NCI-H1694 treated with DMSO at 0.1 percent for 48 hours (cell line): ENCODE measurements at regions not wholly inside any gene's neighbourhood (a gene's known extent, or its start where the extent isn't known, plus 50 kb on each side); places are given as distances from the start of the nearest gene placed in this dataset.

ENCODE experiments used
- DNase-seq: peaks from one replicate; lab custom pipeline; 2025; lab: John Stamatoyannopoulos, UW

DNA sequence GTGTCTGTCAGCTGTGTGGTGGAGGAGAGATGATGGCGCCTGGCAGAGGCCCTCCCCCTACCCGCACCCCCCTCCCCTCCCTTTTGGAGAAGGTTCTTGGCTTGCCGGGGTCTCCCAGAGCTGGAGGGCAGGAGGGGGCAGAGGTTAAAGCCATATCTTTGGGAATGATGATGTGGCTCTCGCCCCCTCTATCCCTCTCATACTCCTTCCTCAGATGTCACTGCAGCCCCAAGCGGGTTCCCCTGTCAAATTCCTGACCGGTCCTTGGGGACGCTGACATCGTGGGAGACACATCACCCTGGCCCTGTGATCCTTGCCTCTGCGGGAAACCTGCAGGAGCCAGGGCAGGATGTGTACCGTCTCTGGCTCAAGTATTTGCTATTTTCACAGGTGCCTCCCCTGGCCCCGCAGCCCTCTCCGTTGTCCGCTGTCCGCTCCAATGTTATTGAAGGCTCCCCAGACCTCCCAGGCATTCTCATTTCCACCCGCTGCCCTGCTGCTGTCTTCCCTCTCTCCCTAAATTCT lies 109.5 kb downstream of the FOXD1 start:
- no peak for DNase-seq

DNA sequence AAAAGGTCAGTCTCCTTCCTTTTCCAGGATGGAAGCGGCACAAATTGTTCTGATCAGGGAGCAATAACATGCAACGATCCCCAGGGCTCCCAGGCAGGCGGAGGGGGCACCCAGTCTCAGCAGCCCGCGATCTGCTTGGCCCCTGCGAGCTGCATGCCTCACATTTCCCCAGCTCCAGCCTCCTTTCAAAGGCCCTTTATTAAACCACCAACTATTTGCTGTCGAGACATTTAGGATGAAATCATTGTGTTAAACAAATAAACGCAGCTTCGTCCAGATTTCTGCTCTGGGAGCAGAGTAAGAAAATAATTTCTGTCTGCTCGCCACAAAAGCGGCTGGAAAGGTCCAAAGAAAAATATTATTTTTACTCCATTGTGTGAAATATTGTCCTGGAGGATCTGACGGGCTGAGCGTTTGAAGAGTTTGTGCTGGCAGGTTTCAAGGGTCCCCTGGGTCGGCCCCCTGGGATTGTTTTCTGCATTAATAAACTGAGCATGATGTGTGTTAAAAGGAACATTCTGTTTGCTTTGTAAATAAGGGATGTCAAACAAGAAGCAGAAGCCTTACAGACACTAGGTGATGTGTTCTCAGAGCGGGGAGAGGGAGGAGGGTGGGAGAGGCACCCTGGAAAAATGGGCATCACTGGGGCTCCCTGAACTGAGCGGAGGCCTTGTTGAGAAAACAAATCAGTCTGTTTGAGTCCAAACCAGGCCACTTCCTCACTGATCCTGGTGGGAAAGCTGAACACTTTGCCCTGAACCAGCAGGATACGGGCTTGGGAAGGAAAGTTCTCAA lies 110.1 kb downstream of the FOXD1 start:
- DNase-seq = no peak

DNA sequence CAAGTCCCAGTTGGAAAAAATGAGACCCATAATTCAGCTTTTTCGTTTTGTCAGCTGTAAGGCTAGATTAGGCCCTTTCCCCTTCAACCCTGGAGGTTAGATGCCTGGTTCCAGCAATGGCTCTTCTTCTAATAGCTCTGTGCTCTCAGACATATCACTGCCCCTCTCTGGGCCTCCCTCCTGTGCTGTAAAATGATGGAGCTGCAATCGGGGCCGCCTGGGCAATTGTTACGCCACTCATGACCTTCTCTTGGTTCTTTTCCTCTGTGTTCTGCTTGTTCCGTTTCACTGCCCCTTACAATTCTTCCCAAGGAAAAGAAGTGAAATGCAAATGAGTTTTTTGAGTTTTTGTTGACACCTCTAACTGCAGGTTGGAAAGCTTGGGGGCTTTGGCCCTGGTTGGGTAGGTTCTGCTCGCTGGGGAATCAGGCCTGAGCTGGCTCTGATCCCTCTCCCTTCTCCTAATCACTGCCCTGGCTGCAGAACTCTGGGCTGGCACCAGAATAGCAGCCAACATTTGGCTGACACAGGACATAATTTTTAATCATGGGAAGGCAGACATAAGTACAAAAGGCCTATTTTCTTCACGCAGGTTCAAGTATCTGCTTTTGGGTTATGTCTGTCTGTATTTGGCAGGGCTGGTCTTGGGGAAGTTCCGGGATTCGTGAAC lies 110.9 kb downstream of the FOXD1 start:
- no peak for DNase-seq

DNA sequence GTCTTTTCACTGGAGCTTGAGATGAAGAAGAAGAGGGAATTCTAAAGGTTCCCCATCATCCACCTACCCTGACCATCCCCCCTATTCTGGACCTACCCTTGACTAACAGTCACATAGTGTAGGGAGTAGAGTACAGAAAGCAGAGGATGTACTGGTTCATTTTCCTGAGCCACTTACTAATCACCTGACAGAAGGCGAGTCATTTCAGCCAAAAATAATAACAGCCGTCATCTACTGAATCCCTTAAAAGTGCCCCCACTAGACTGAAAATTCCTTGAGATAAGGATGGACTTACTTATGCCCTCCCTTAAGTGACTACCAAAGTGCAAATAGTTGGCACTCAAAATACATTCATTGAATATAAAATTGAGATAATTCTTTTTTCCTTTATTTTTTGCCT lies 112.2 kb downstream of the FOXD1 start:
- DNase-seq = no peak

DNA sequence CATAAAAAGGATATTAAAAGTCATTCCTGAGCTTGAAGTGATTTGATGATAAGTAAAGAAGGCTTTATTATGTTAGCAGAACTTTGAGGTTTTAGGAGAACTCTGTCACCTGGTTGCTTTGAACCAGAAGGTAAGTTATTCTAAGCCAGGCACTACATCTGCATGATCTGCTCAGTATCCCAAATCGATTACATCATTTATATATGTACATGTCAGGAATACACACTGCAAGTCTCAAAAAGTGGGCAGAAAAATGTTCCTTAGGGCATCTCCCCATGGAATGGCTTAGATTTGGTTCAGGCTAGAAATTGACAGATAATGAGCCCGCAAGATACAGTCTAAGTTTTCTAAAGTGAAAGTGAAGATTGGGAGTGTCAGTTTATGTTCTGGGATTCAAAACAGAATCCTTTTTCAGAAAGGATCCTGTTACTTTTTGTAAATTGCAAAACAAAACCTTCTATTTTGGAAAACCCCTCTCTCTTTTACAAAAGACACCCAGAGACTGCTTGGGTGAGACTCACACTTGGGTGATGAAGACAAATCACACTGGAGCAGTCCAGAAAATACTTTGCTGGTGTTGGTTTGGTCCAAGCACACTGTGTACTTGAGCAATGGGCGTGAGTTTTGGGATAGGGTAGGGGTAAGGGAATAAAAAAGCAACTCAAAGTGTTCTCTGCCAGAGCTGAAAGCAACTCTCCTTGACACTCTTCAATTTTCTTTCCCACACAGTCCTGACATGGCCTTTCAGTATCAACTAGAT lies 114.5 kb downstream of the FOXD1 start:
- DNase-seq = no peak

DNA sequence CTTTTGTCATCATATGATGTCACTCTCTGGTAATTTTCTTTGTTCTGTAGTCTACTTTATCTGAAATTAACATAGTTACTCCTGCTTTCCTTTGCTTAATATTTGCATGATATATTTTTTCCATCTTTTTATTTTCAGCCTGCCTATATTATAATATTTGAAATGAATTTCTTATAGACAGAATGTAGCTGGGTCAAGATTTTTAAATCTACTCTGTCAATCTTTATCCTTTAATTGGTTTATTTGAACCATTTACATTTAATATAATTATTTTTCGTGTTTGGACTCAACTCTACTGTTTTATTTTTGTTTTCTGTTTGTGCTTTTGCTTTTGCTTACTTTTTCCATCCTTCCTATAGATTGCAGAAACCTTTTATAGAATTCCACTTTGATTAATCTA lies 118.0 kb downstream of the FOXD1 start:
- DNase-seq = no peak

DNA sequence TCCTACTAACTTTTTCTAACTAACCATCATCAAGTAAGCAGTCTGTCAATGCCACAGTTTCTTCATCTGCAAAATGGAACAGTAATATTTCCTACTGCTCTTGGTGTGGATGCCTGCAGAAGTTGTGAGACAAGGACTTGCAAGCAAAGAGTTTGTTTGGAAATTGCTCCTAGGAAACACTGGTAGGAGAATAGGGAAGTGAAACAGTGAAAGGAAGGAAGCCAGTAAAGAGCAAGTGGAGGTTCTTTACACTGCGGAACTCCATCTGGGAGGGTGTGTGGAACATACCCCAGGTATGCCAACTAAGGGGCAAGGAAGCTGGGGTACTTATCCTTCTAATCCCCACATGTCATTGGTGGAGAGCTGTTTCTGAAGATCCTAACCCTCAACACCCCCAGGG lies 119.9 kb downstream of the FOXD1 start:
- DNase-seq = no peak

DNA sequence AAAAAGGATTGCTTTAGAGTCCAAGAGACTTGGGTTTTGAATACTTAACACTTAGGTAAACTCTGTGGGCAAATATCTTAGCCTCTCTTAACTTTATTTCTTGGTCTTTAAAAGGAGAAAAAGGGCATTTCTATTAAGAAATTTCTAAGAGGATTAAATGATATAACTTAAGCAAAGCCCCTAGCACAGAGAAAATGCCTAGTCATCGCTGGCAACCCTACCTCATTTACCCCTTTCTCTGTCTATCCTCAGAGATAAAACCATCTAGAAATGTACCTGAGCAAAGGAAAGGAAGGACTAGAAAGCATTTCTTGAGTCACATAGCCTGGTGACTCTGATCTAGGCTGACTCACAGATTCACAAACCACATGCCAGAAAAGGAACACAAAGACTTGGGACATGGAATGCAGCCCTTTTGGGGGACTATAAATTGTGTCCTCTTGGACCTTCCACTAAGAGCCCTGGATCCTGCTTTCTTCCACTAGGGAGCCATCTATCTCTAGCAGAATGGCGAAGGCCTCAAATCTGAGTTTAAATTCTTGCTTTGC lies 120.6 kb downstream of the FOXD1 start:
- no peak for DNase-seq

DNA sequence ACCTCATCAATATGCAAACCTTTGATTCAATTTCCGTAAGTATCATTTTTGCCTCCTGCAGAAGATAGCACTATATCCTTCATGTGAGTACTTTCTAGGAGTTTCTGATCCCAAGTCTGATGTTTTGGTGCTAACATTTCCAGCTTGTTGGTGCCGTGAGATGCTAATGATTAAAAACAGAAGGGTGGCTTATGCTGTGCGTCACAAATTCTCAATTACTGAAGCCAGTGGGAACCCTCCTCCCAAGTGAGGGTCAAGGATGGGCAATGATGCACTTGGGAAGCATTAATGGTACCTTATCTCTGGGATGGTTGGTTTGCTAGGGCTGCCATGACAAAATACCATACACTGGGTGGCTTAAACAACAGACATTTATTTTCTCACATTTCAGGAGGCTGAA lies 123.0 kb downstream of the FOXD1 start:
- DNase-seq = no peak

DNA sequence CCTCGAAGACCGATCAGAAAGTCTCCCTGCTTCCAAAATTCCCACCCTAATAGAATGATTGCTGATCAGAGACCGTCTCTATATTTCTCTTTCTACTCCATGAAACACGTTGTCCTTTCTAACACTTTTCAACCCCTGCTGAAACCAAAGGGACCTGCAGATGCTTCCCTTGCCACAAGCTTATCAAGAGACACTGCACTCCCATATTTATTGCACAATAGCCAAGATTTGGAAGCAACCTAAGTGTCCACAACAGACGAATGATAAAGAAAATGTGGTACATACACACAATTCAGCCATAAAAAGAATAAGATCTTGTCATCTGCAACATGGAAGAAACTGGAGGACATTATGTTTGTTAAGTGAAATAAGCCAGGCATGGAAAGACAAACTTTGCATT lies 125.1 kb downstream of the FOXD1 start:
- no peak for DNase-seq

DNA sequence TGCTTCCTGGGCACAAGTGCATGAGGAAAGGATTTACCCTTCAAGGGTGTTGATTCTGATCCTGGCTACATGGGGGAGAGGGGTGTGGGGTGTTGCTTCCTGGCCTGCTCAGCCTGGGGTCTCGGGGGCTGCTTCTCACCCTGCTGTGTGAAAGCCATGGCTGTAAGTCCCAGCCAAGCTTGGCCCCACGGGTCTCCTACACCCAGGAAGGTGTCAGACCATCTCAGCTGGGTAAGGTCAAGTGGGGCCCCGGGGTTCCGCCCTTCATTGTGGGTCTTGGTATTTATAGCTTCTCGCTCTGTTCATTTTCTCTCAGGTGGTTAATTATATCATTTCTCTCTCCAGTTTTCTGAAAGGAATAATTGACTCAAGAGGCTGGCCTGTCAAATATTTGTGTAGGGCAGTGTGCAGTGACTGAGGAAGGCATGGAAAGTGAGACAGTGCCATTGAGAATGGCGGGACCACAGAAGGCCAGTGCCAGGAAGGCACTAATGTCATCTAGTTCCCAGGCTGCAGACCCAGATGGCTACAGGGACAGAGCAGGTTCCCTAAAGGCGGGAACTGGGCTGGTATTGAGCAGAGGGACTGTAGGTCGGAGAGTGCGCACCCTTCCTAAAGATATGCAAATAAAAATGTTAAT lies 126.0 kb downstream of the FOXD1 start:
- no peak for DNase-seq

DNA sequence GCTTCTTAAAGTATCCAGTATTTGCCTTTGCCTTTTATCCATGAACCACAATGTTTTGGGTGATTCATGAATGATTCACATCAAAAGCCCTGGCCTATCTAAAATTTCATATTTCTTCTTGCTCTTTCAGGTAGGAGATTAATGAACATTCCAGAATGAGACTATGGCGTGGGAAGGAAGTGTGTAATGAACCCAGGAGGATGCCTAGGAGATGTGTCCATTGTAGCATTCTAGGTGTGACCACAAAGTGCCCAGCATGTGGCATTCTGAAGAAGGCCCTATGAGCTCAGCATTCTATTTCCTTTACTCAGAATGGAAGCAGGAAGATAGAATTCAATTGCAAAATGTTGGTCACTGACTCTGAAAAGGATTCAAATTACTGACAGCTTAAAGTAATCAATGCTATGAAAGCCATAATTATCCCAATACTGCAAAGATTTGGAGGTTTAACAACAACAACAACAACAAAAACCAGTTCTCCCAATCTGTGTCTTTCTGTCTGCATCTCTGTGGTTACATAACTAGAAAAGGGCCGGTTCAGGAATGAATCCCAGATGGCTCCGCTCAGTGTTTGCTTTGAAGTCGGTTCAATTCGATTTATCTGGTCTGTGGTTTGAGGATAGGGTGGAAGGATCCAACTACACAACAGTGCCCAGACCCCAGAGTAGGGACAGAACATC lies 126.7 kb downstream of the FOXD1 start:
- DNase-seq = no peak

DNA sequence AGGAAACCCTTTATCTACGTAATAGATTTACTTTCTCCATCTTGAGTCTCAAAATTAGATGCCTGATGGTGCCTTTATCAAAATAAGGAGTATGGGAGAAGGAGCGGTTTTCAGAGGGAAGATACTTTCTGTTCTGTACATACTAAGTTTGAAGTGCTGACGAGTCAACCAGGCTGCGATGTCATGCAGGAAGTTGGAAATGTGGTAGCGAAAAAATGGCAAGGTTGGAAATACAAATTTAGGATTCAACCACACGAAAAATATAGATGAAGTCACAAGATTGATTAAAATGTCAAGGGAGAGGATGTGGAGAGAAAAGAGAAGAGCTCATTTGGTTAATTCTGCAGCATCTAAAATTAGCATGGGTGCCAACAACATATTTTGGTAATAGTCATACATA lies 129.5 kb downstream of the FOXD1 start:
- DNase-seq = no peak

DNA sequence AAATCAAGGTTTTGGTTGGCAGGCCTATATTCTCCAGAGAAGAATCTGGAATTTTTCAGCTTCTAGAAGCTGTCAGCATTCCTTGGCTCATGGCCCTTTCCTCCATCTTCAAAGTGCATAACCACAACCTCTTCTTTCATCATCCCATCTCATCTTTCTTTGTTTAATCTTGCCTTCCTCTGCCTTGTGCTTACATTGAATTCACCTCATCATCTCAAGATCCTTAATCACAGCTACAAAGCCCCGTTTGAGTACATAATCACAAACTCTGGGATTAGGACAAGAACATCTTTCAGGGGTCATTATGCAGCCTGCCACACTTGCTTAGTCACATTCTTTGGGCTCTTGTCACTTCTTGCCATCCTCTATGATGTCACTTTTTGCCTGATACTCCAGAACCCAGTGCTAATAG lies 130.3 kb downstream of the FOXD1 start:
- DNase-seq = no peak

DNA sequence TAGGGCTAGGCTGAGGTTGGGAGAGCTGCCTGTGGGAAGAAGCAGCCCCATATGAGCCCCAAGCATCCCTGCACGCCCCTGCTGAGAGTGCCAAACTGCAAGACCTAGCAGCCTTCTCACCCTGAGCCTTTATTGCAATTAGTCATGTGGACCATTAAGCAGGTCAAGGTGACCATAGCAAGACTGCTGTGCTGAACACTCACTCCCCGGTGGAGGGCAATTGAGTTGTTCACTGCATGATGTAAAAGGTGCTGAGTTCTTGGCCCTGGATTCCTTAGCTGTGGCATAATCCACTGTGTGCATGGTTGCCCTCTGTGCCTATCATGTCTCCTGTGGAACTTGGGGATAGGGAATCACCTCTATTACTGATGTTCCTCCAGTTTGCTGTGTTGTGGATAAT lies 131.1 kb downstream of the FOXD1 start:
- DNase-seq = no peak

DNA sequence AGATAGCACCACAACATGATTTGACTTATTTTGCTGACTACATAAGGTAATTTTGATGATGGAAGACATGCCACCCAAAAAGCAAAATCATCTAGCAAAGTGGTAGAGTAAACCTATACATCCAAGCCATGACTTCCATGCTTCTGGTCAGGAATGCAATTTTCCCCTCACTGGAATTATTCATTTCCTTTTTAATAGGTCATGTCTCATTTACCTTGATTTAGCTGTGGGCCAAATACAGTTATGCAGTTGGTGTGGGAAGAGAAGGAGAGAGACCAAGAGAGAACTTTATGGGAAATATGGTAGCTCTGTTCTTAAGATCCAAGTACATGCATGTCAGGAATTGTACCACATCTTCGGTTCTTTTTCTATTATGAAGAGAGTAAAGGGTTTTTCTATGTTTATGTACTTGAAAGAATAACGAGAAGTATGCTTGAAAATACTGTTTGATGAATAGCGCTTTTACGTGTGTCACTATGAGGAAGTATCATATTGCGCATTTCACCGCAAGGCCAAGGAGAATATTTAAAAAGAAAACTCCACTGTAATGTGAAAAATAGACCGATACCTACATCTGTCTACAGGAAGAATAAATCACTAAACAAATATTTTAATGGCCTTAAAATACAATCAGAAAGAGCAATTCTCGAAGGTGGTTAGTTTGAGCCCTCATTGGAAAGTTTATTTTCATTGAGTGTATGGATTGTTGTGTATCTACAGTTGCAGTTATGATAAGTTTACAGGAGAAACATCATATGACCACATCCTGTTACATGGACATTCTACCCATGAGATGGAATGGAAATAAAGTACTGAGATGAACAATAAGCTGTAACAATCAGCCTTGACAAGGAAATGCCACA lies 134.0 kb downstream of the FOXD1 start:
- no peak for DNase-seq

DNA sequence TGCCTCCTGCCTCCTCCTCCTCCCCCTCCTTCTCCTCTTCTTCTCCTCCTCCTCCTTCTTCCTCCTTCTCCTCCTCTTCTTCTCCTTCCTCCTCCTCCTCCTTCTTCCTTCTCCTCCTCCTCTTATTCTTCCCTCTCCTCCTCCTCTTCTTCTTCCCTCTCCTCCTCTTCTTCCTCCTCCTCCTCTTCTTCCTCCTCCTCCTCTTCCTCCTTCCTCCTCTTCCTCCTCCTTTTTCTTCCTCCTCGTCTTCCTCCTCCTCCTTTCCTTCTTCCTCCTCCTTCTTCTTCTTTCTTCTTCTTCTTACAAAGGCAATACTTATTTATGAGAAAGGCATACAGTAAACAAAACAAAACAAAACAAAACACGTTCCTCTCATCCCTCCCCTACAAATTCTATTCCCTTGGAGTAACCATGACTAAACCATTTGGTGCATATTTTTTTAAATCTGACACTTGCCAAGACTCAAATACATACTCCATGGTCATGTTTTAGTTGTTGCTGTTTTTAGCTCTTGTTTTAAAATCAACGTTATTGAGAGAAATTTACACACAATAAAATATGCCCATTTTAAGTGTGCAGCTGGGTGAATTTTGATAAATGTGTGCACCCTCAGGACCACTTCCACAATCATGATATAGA lies 135.6 kb downstream of the FOXD1 start:
- no peak for DNase-seq

DNA sequence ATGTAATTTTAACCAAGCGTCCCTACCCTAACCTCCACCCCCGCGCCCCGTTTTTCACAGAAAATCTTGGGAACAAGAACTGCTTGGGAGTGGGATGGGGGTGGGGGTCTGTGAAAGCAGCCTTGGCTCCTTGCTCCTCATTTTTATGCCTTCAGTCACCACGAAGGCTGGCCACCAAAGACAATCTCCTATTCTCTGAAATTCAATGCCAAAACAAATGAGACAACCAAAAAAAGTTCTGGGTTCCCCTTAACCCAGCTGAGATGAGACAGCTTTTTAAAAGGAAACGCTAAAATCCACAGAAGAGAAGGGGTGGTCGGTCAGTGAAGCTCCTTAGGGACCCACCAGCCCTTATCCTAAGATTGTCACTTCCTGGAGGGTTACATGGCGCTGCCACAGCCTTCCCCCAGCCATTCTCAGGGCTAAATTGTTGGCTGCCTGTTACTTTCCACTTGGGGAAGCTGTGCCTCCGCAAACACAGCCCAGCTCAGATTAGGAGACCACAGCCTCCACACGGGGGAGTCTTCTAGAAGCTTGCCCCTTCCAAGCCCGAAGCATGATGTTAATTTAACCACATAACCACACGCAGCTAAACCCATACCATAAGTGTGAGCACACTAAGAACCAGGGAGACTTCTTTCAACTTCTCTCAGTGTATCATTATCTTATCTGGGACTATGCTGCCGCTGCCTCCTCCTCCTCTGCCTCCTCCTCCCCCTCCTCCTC lies 136.3 kb downstream of the FOXD1 start:
- DNase-seq = no peak
